Choroid plexus epithelial cell (primary cell): ENCODE measurements at regions not wholly inside any gene's neighbourhood (a gene's known extent, or its start where the extent isn't known, plus 50 kb on each side); places are given as distances from the start of the nearest gene placed in this dataset.

Source experiments
- DNase-seq: peaks from one replicate; pipeline ENCODE4 v3.0.0-alpha.2; 2010; ENCODE audit warnings: low read depth
- H3K4me3 ChIP-seq: 2 replicates; pipeline ENCODE4 v1.5.1; 2011; ENCODE audit warnings: low read depth, mild to moderate bottlenecking, control low read depth, low read length, moderate library complexity
- CTCF ChIP-seq: conservative IDR thresholded peaks from 2 replicates; pipeline ENCODE4 v1.5.1; 2011; ENCODE audit warnings: low read depth, mild to moderate bottlenecking, control low read depth, inconsistent platforms, low read length, moderate library complexity

- DNase-seq = no peak
- TF ChIP-seq CTCF = no peak
- H3K4me3 ChIP-seq = no peak overlapping the region
Measured at GRCh38 chr3:83628471-83628870, 1330.3 kb upstream of the CADM2 start.

- TF ChIP-seq CTCF = no peak
- no peak for DNase-seq
- no peak overlapping the region for H3K4me3 ChIP-seq
Measured at GRCh38 chr3:83632526-83632925, 1326.3 kb upstream of the CADM2 start.

GRCh38 chr3:83633758-83634157 lies 1325.0 kb upstream of the CADM2 start:
- no peak overlapping the region for H3K4me3 ChIP-seq
- no peak for DNase-seq
- TF ChIP-seq CTCF = no peak

- TF ChIP-seq CTCF = no peak
- no peak overlapping the region for H3K4me3 ChIP-seq
- no peak for DNase-seq
Measured at GRCh38 chr3:83649692-83650091, 1309.1 kb upstream of the CADM2 start.

GRCh38 chr3:83655083-83655482 lies 1303.7 kb upstream of the CADM2 start:
- no peak overlapping the region for H3K4me3 ChIP-seq
- no peak for DNase-seq
- TF ChIP-seq CTCF = no peak

- TF ChIP-seq CTCF = no peak
- H3K4me3 ChIP-seq = no peak overlapping the region
- no peak for DNase-seq
Measured at GRCh38 chr3:83662381-83662960, 1296.3 kb upstream of the CADM2 start.

GRCh38 chr3:83670416-83670815 lies 1288.4 kb upstream of the CADM2 start:
- no peak overlapping the region for H3K4me3 ChIP-seq
- no peak for DNase-seq
- TF ChIP-seq CTCF = no peak
